ENCODE measurements at regions not wholly inside any gene's neighbourhood (a gene's known extent, or its start where the extent isn't known, plus 50 kb on each side); places are given as distances from the start of the nearest gene placed in this dataset.

DNA sequence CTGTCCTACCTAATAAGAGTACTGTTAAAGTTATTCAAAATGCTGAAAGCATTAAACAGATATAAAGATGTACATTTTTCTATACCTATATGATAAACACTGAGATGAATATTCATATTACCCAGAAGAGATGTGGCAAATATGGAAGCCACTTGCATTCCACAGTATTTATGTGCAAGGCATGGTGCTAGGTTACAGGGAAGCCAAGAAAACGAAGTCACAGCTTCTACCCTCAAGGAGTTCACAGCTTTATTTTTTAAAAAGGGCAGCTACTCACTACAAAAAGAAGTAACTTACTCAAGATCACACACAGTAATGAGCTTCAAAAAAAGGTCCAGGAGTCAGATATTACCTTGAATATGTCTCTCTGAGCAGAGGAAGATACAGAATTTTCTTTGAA, 484.6 kb downstream of the ZNF608 start:
- H3K27ac ChIP-seq = no peak overlapping the region
- H3K36me3 ChIP-seq (replicated peaks) = no peaks in the 10 kb centered on the region
- TF ChIP-seq, protein P1, sequence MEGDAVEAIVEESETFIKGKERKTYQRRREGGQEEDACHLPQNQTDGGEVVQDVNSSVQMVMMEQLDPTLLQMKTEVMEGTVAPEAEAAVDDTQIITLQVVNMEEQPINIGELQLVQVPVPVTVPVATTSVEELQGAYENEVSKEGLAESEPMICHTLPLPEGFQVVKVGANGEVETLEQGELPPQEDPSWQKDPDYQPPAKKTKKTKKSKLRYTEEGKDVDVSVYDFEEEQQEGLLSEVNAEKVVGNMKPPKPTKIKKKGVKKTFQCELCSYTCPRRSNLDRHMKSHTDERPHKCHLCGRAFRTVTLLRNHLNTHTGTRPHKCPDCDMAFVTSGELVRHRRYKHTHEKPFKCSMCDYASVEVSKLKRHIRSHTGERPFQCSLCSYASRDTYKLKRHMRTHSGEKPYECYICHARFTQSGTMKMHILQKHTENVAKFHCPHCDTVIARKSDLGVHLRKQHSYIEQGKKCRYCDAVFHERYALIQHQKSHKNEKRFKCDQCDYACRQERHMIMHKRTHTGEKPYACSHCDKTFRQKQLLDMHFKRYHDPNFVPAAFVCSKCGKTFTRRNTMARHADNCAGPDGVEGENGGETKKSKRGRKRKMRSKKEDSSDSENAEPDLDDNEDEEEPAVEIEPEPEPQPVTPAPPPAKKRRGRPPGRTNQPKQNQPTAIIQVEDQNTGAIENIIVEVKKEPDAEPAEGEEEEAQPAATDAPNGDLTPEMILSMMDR (IDR thresholded peaks at IDR 0.05; ENCODE audit: low read depth, low read length, missing control alignments) = no peak
- DNase-seq = no peak
- no peak overlapping the region for H3K4me3 ChIP-seq (ENCODE audit: low read depth, low read length)
- H3K27me3 ChIP-seq (replicated peaks) = no peaks in the 10 kb centered on the region
- in situ Hi-C loops (cut with HindIII; ENCODE audit: low pct_ligation_motif_present, low sequenced_read_pairs) = no loop called here

GRCh38 chr5:124260921-124261515, 485.4 kb downstream of the ZNF608 start:
- H3K27ac ChIP-seq = no peak overlapping the region
- no peak for DNase-seq
- H3K36me3 ChIP-seq (replicated peaks) = no peaks in the 10 kb centered on the region
- in situ Hi-C loops (cut with HindIII; ENCODE audit: low pct_ligation_motif_present, low sequenced_read_pairs) = no loop called here
- no peaks in the 10 kb centered on the region for H3K27me3 ChIP-seq (replicated peaks)
- TF ChIP-seq, protein P1 (IDR thresholded peaks at IDR 0.05; ENCODE audit: low read depth, low read length, missing control alignments) = no peak
- H3K4me3 ChIP-seq (ENCODE audit: low read depth, low read length) = no peak overlapping the region

DNA sequence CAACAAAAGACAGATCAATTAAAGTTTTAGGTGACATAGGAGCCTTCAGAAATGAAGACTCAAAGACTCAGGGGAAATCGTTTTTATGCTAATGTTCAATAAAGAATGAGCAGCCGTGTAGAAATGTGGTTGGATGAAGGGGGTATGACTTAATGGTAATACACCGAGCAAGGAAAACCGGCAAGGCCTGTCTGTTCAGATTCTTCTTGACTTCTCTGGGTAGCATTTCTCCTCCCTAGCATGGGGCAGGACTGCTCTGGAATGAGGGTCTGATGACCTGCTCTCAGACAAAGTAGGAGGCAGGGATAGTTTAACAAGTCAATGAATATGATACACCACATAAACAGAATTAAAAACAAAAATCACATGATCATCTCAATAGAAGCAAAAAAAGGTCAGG, 487.4 kb downstream of the ZNF608 start:
- TF ChIP-seq, protein P1 (IDR thresholded peaks at IDR 0.05; ENCODE audit: low read depth, low read length, missing control alignments) = no peak
- in situ Hi-C loops (cut with HindIII; ENCODE audit: low pct_ligation_motif_present, low sequenced_read_pairs) = no loop called here
- H3K27ac ChIP-seq = no peak overlapping the region
- H3K4me3 ChIP-seq (ENCODE audit: low read depth, low read length) = no peak overlapping the region
- no peak for DNase-seq
- no peaks in the 10 kb centered on the region for H3K27me3 ChIP-seq (replicated peaks)
- no peaks in the 10 kb centered on the region for H3K36me3 ChIP-seq (replicated peaks)

- Histone ChIP-seq H3K27me3 (replicated peaks) (no peaks in the 10 kb centered on the region), H3K36me3 (replicated peaks) (no peaks in the 10 kb centered on the region), H3K4me3 (ENCODE audit: low read depth, low read length) (no peak overlapping the region), H3K27ac (no peak overlapping the region)
- in situ Hi-C loops (cut with HindIII; ENCODE audit: low pct_ligation_motif_present, low sequenced_read_pairs) = no loop called here
- TF ChIP-seq, protein P1 (IDR thresholded peaks at IDR 0.05; ENCODE audit: low read depth, low read length, missing control alignments) = no peak
- DNase-seq = no peak
Measured at GRCh38 chr5:124257048-124257447, 489.4 kb downstream of the ZNF608 start.

GRCh38 chr5:124253203-124253810, 493.1 kb downstream of the ZNF608 start:
- DNase-seq = no peak
- Histone ChIP-seq H3K4me3 (ENCODE audit: low read depth, low read length) (no peak overlapping the region), H3K36me3 (replicated peaks) (no peaks in the 10 kb centered on the region), H3K27ac (no peak overlapping the region), H3K27me3 (replicated peaks) (no peaks in the 10 kb centered on the region)
- TF ChIP-seq, protein P1 (IDR thresholded peaks at IDR 0.05; ENCODE audit: low read depth, low read length, missing control alignments) = no peak
- in situ Hi-C loops (cut with HindIII; ENCODE audit: low pct_ligation_motif_present, low sequenced_read_pairs) = no loop called here

DNA sequence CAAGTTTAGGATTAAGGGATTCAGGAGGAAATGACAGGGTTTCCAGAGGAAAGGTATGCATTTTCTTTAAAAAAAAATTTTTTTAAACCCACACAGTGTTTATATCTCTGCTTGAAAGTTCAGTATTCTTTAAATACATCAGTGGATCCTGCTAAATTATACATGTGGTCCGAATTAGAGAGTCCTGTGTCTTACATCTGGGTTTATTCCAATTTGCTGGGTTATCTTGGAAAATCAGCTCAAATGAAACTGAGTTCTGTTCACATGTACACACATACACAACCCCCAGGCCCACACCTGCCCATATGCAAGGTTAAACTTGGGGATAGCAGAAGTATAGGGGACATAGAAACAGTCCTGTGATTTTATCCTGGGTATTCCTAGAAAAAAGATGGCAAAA, 493.7 kb downstream of the ZNF608 start:
- Histone ChIP-seq H3K36me3 (replicated peaks) (no peaks in the 10 kb centered on the region), H3K4me3 (ENCODE audit: low read depth, low read length) (no peak overlapping the region), H3K27me3 (replicated peaks) (no peaks in the 10 kb centered on the region), H3K27ac (no peak overlapping the region)
- TF ChIP-seq, protein P1 (IDR thresholded peaks at IDR 0.05; ENCODE audit: low read depth, low read length, missing control alignments) = no peak
- in situ Hi-C loops (cut with HindIII; ENCODE audit: low pct_ligation_motif_present, low sequenced_read_pairs) = no loop called here
- DNase-seq = no peak
